Pulmonary artery endothelial cell (primary cell): ENCODE measurements at regions not wholly inside any gene's neighbourhood (a gene's known extent, or its start where the extent isn't known, plus 50 kb on each side); places are given as distances from the start of the nearest gene placed in this dataset.

Experiments used
- DNase-seq: peaks from one replicate; pipeline ENCODE4 v3.0.0-alpha.2; 2011; ENCODE audit warnings: low read depth, low spot score

GRCh38 chr2:67516899-67517530 is 119.9 kb downstream of the ETAA1 start:
- no peak for DNase-seq

DNA sequence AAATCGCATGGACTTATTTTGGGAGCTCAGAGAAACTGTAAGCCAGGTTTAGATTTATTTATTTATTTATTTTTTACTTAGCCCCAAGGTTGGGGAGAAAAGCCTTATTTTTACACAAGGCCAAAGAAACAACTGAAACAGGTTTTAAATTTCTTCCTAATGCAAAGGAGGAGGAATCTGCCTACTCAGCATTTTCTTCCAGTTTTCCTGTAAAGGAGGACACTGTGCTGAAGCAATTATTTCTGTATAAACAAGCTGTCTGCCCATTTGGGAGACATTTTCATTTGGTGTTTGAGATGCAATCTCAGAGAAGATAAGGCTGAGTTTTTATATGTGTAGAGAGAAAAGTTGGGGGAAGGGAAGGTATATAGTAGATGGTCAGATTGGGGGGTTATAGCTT is 125.0 kb downstream of the ETAA1 start:
- DNase-seq, result no peak

DNA sequence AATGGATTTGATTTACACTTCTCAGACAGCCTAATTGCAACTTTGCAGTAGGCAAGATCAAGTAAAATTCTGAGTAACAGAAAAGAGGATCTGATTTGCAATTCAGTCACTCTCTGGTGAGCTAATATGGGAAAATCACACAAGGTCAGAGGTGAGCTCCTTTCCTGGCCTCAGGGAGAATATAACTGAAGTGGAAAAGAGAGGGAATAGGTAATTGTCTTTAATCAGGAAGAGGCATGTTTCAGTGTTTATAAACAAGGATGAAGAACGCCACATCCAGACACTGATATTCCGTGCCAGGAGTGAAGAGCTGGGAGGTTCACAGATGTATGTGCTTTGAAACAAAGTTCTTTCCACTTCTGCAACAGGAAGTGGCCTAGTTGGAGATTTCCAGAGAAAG is 127.1 kb downstream of the ETAA1 start:
- no peak for DNase-seq

- DNase-seq, result no peak
Measured at GRCh38 chr2:67524777-67525176, 127.6 kb downstream of the ETAA1 start.

GRCh38 chr2:67526283-67526682 is 129.2 kb downstream of the ETAA1 start:
- no peak for DNase-seq

DNA sequence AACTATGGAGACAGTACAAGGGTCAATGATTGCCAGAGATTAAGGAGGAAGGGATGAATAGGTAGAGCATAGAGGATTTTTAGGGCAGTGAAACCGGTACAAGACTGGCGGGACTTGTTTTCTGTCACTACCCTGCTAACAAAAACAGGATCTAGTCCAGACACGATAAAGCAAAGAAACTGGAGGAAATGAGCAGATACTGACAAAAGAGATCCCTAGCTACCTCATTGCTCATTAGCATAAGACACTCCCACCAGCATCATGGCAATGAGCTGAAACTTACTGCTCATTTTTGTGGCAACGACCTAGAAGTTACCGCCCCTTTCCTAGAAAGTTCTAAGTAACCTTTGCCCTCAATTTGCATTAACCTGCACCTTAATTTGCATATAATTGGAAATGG is 131.2 kb downstream of the ETAA1 start:
- DNase-seq, result no peak

DNA sequence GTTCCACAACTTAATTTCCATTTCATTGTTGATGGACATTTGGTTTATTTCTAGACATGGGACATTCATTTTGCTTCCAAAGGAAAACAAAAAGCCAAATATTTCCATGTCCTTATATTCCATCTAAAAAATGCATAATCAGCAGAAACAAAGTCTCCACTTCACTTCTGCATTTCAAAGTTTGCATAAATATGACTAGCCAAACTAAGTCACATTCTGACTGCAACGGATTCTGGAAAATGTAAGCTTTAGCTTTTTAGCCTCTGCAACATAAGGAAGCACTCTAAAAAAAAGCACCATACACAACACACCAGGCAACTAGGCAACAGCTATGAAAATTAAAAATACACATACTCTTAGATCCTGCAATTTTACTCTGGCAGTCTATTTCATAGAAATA is 135.3 kb downstream of the ETAA1 start:
- DNase-seq, result no peak

DNA sequence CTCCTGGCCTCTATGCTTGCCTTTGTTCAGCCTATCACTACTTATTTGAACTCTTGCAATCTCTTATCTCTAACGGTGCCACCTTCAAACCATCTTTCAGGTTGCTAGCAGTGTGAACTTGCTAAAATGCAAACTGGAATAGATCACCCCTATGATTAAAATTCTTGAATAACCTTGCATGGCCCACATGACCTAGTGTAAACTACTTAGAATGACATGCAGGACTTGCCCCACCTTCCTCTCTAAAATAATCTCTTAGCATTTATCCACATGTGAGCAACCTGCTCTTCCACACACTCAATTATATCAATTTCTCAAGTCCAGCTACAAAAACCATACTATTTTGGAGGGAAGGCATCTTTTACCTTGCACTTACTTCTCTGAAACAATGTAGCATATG is 137.6 kb downstream of the ETAA1 start:
- DNase-seq, result no peak

DNA sequence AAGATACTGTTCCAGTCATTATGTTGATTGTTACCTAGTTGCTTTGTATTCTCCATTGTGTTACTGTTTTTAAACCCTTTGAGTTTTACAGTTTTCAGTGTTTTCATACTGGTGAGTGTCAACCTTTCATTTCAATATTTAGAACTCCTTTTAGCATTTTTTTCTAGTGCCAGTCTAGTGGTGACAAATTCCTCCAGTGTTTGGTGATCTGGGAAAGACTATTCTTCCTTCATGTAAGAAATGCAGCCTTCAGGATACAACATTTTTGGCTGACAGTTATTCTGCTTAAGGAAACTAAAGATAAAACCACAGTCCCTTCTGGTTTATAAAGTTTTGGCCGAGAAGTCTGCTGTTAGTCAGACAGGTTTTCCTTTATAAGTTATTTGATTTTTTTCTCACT is 143.8 kb downstream of the ETAA1 start:
- no peak for DNase-seq

DNA sequence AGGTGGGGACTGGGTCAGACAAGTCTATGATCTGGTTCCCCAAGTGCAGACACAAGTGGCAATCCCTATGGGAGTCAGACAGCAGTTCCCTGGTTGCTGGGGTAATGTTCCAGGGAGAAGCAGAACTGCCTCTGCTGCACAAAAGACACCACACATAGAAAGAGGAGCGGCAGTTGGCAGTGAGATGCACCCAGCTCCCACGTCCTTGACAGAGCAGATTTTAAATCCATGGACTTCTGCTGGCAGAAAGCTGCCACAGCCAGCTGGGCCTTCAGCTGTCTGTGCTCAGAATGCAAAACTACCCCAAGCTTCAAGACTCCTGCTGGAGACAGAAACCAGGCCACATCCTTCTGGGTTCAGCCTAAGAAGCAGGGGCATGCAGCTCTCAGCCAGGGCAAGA is 147.2 kb downstream of the ETAA1 start:
- no peak for DNase-seq

- no peak for DNase-seq
Measured at GRCh38 chr2:67548317-67549201, 151.4 kb downstream of the ETAA1 start.

GRCh38 chr2:67559156-67559555 is 162.0 kb downstream of the ETAA1 start:
- no peak for DNase-seq

DNA sequence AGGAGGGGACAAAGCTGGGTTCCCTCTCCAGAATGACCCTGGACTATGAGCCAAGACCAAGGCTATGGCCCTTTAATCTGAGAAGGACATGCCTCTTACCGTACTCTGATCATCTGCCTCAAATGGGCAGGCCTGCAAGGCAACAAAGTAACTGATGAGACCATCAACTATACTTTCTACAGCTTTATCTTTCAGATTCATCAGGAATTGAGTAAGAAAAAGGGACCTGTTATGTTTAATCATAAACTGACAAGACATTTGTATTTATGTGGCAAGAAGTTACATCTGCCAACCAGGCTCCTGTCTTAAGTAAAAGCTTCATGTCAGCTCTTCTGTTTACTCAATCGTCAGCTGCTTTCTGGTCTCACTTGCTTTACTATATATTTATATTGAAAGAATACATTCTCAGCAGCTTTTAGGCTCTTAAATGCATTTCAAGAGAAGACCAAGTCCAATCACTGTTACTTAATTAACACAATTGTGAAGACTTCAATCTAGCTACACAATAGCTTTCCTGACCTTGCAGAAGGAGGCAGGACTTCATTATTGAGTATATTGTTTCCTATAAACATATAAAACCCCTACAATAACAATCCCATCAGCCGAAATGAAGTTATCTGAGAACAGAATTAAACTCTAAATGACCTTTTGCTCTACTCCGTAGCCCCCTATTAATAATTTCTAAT is 163.8 kb downstream of the ETAA1 start:
- DNase-seq, result no peak

DNA sequence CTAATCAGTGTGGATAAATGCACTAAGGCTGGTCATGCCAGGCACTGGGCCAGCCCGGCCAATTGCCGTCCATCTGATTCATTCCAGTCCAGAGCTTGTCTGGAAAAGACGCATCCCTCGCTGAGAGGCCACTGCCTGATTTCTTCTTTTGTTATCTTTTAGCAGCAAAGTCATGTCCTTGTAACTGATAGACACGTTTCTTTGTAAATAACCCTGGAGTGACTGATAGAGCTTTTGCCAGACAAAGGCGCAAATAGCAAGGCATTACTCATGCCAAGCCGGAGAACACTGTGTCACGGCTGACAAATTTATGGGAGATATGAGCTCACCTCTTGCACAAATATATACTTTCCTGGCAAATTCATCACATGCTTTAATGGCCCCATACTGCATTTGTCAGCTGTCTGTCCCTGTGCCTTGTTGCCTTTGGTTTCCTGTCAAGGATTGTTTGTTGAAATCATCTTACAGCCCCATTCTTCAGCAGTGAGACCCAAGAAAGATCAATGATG is 164.4 kb downstream of the ETAA1 start:
- peak; percentile 82 for DNase-seq

GRCh38 chr2:67564076-67564475 is 166.9 kb downstream of the ETAA1 start:
- no peak for DNase-seq

GRCh38 chr2:67564626-67565025 is 167.5 kb downstream of the ETAA1 start:
- no peak for DNase-seq

DNA sequence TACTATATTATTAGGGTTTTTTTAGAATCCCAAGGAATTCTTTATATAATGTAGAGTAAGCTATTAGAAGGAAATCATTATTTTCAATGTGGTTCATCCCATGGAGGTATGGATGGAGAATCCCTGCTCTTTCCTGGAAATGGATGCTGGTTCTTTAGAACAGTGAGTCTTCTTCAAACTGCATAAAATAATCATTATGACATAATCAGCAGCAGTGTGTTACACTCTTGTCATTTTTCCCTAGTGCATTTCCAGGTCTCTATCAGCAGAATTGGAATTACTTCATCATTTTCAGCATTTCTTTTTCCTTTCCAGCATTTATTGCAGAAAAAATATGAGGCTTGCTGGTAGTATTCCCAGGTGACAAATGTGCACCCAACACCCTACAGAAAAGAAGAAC is 168.1 kb downstream of the ETAA1 start:
- no peak for DNase-seq

DNA sequence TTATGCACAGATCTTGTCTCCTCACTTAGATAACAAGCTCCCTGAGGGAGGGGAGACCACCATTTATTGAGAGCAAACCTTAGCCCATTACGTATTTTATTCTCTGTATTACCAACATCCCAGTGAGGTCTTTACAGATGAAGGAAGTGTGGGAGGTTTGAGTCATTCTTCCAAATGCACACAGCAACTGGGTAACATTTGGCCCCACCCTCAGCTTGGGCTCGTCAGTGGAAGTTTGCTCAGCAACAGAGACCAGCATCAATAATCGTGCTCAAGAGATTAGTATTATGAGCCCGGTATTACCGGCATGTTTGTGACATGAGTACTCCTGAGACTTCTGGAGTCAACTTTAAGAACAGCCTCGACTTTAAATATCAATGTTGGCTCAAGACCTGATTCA is 168.6 kb downstream of the ETAA1 start:
- DNase-seq, result peak; percentile 71

DNA sequence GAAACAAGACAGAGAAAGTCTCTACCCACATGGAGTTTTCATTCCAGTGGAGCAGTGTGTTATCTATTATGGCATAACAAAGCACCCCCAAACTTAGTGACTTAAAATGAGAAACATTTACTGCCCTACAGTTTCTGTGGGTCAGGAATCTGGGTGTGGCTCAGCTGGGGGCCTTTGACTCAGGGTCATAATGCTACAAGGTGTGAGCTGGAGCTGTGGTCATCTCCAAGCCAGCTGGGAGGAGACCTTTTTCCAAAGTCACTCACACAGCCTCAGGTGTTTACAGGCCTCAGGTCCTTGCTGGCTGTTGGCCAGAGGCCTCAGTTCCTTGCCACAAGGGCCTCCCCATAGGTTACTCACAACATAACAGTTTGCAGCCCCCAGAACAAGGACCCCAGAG is 169.2 kb downstream of the ETAA1 start:
- no peak for DNase-seq

DNA sequence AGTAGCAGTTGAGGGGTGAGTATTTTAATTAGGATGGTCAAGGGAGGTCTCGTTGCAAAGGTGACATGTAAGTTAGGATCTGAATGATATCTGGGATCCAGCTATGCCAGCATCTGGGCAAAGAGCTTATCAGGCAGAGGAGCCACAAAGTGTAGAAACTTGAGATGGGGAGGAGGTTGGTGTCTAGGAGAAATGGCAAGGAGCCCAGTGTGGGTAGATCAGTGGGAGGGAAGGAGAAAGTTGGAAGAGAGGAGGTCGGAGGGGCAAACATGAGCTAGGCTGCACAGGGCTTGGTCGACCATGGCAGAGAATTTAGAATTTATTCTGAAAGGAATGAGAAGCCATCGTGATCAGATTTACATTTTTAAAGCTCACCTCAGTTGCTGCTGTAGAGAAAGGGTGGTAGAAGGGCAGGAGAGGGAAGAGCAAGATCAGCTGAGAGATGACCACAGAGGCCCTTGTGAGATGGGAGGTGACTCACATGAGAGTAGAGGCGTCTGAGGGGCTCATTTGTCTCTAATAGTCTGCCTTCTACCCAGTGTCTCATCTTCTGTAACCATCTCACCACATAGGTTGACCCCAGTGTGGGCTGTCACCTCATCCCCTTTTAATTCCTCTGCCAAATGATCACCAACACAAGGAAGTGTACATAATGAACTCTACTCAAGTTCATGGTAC is 170.0 kb downstream of the ETAA1 start:
- no peak for DNase-seq

DNA sequence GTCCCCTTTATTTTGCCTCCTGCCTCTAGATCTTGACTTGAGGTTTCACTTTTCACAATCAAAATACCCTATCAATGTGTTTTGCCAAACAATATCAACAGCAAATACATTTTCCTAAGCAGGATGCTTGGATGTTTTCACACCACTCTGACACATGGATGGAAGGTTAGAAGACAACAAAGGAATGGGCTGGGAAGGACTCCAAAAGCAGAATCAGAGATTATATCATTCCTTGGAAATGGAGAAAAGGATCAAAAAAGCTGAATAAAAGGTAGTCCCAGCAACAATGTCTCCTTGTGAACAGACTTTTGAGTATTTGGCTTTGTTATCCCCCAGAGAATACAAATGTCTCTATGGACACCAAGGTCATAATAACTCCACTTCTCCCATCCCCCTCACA is 170.8 kb downstream of the ETAA1 start:
- no peak for DNase-seq

GRCh38 chr2:67570611-67571010 is 173.5 kb downstream of the ETAA1 start:
- no peak for DNase-seq
